HepG2 (cell line): ENCODE measurements at regions not wholly inside any gene's neighbourhood (a gene's known extent, or its start where the extent isn't known, plus 50 kb on each side); places are given as distances from the start of the nearest gene placed in this dataset.

Source experiments
- ATAC-seq: fragments of 200-7000 bp; cut with Tn5 transposase; 3 replicates; pipeline ENCODE4 v1.9.1; 2020; ENCODE audit warnings: mild to moderate bottlenecking, moderate library complexity
- BruUV-seq: library from RNA; stranded (reverse); fragments of 400-500 nt; replicated peaks from 2 replicates; lab custom pipeline; 2021; lab: Mats Ljungman, UMichigan
- CTCF ChIA-PET: fragments of 300-600 bp; formaldehyde crosslinking; extraction: SDS; loops from one replicate; lab custom pipeline; 2021; ENCODE audit warnings: low total read pairs, inconsistent platforms, low intra/inter-chr PET ratio; lab: Yijun Ruan, JAX
- POLR2A ChIA-PET: fragments of 350-600 bp; sonication (Branson Sonifier 250); formaldehyde crosslinking; loops from one replicate; lab custom pipeline; 2020; ENCODE audit warnings: antibody characterized with exemption, inconsistent platforms; lab: Yijun Ruan, JAX
- DNase-seq: peaks from one replicate; pipeline ENCODE4 v3.0.0-alpha.2; 2015; ENCODE audit warnings: low spot score
- FAIRE-seq: peaks from 3 replicates; lab custom pipeline; 2011; peaks lifted over from hg19 to GRCh38; lab: Jason Lieb, UNC
- H2AFZ ChIP-seq: one replicate; pipeline ENCODE4 v1.6.1; 2011; ENCODE audit warnings: low read length, inconsistent platforms
- H3K27ac ChIP-seq: fragments of 300-600 bp; 3 replicates; pipeline ENCODE4 v1.8.0; 2011; ENCODE audit warnings: mixed run types, mild to moderate bottlenecking, mixed read lengths, low read length, inconsistent platforms; ENCODE audit not compliant: insufficient read depth; ENCODE audit errors: extremely low read length
- H3K27me3 ChIP-seq, 2 experiments: fragments of 200-600 bp in 1 of 2; 2 replicates in 1 of 2; 3 replicates in 1 of 2; pipeline versions ENCODE4 v1.6.0 to v1.8.0; 2011; ENCODE audit warnings: low read length in 2 of 2, mild to moderate bottlenecking in 2 of 2, moderate library complexity in 2 of 2, inconsistent platforms in 1 of 2; ENCODE audit not compliant: insufficient read depth in 2 of 2, control insufficient read depth in 1 of 2
- H3K36me3 ChIP-seq, 2 experiments: fragments of 200-600 bp in 1 of 2; replicated peaks in 1 of 2; 2 replicates in 1 of 2; 3 replicates in 1 of 2; pipeline versions ENCODE4 v1.5.1 to v1.8.0; 2011; ENCODE audit warnings: low read length in 2 of 2, inconsistent platforms in 1 of 2; ENCODE audit not compliant: insufficient read depth in 2 of 2, control insufficient read depth in 1 of 2
- H3K4me1 ChIP-seq: 2 replicates; pipeline ENCODE4 v1.5.1; 2012; ENCODE audit warnings: low read length, inconsistent platforms; ENCODE audit not compliant: insufficient read depth
- H3K4me2 ChIP-seq: 2 replicates; pipeline ENCODE4 v1.6.0; 2011; ENCODE audit warnings: low read depth, low read length, inconsistent platforms
- H3K4me3 ChIP-seq, 3 experiments: fragments of 200-600 bp in 1 of 3; sonication (generic), shearing (Covaris generic) in 1 of 3; replicated peaks in 1 of 3; 2 replicates each; pipeline ENCODE4 v1.5.1; 2011 to 2016; ENCODE audit warnings: low read length in 3 of 3, inconsistent platforms in 2 of 3, low read depth in 2 of 3, mild to moderate bottlenecking in 2 of 3, control low read depth in 1 of 3, mixed read lengths in 1 of 3; ENCODE audit not compliant: insufficient read depth in 1 of 3
- H3K79me2 ChIP-seq: one replicate; pipeline ENCODE4 v1.6.1; 2011; ENCODE audit warnings: low read length, inconsistent platforms; ENCODE audit not compliant: insufficient read depth
- H3K9ac ChIP-seq: 2 replicates; pipeline ENCODE4 v1.6.0; 2011; ENCODE audit warnings: mild to moderate bottlenecking, low read depth, low read length, inconsistent platforms; ENCODE audit not compliant: insufficient read depth
- H3K9me3 ChIP-seq: 2 replicates; pipeline ENCODE4 v1.5.1; 2012; ENCODE audit warnings: mild to moderate bottlenecking, low read length
- H4K20me1 ChIP-seq: 2 replicates; pipeline ENCODE4 v1.6.0; 2011; ENCODE audit warnings: inconsistent platforms, mild to moderate bottlenecking, low read length, moderate library complexity; ENCODE audit not compliant: insufficient read depth
- HMG20B ChIP-seq: conservative IDR thresholded peaks from 2 replicates; pipeline ENCODE4 v1.6.1; 2016; ENCODE audit warnings: missing genetic modification reagents, missing compliant biosample characterization
- IKZF4 ChIP-seq: sonication (generic); formaldehyde crosslinking; IDR thresholded peaks from 2 replicates; pipeline ENCODE4 v1.5.1; 2020; ENCODE audit warnings: borderline replicate concordance, mild to moderate bottlenecking, low read depth, missing genetic modification reagents; ENCODE audit errors: not compliant biosample characterization
- JDP2 ChIP-seq: sonication (generic); formaldehyde crosslinking; IDR thresholded peaks from 2 replicates; pipeline ENCODE4 v1.8.1; 2022; ENCODE audit warnings: missing genetic modification reagents, borderline replicate concordance
- MTA3 ChIP-seq: sonication (generic); formaldehyde crosslinking; IDR thresholded peaks from 2 replicates; pipeline ENCODE4 v1.4.0; 2020; ENCODE audit warnings: missing genetic modification reagents
- NCOR1 ChIP-seq: fragments of 200-600 bp; sonication (generic); IDR thresholded peaks from 2 replicates; pipeline ENCODE4 v1.7.0; 2017; ENCODE audit warnings: antibody characterized with exemption, low read length, borderline replicate concordance
- SOX6 ChIP-seq, 2 experiments: fragments of 450-650 bp in 1 of 2; sonication (generic) in 1 of 2; formaldehyde crosslinking in 1 of 2; IDR thresholded peaks; 2 replicates each; pipeline versions ENCODE4 v1.4.0 to v1.6.1; 2017 to 2020; ENCODE audit warnings: antibody characterized with exemption in 1 of 2, mild to moderate bottlenecking in 1 of 2, missing genetic modification reagents in 1 of 2
- XRCC5 ChIP-seq: fragments of 200-400 bp; formaldehyde crosslinking; optimal IDR thresholded peaks from 2 replicates; pipeline ENCODE3; 2017; ENCODE audit warnings: mild to moderate bottlenecking, low read length
- ZNF20 ChIP-seq: sonication (generic); formaldehyde crosslinking; IDR thresholded peaks from 2 replicates; pipeline ENCODE4 v1.4.0; 2020; ENCODE audit warnings: mild to moderate bottlenecking, moderate library complexity, missing genetic modification reagents
- ZNF260 ChIP-seq: sonication (generic); formaldehyde crosslinking; IDR thresholded peaks from 2 replicates; pipeline ENCODE4 v1.4.0; 2020; ENCODE audit warnings: missing genetic modification reagents, low read depth, mild to moderate bottlenecking, borderline replicate concordance
- ZNF530 ChIP-seq: sonication (generic); formaldehyde crosslinking; IDR thresholded peaks from 2 replicates; pipeline ENCODE4 v1.5.0; 2020; ENCODE audit warnings: low read depth, mild to moderate bottlenecking, missing genetic modification reagents
- ZNF713 ChIP-seq: sonication (generic); formaldehyde crosslinking; IDR thresholded peaks from 2 replicates; pipeline ENCODE4 v1.4.0; 2020; ENCODE audit warnings: mild to moderate bottlenecking, missing genetic modification reagents
- ZNF878 ChIP-seq: sonication (generic); formaldehyde crosslinking; IDR thresholded peaks from 2 replicates; pipeline ENCODE4 v1.8.1; 2023; ENCODE audit warnings: mild to moderate bottlenecking, missing genetic modification reagents, moderate library complexity
- ZNF883 ChIP-seq: sonication (generic); formaldehyde crosslinking; IDR thresholded peaks from 2 replicates; pipeline ENCODE4 v1.5.1; 2020; ENCODE audit warnings: mild to moderate bottlenecking, missing genetic modification reagents; ENCODE audit errors: not compliant biosample characterization
- WGBS: methylation state at CpG from one replicate; pipeline ENCODE4 v1.1.6; 2017; ENCODE audit warnings: low lambda C conversion rate; 5-methylcytosine and 5-hydroxymethylcytosine counted together
- in situ Hi-C: cut with HindIII; loops from 2 replicates; pipeline ENCODE4 v1.10.0; 2017; ENCODE audit warnings: low pct_unique_long_range_greater_than_20kb; ENCODE audit not compliant: extremely low pct_ligation_motif_present
- intact Hi-C: fragments of 100-400 bp; cut with micrococcal nuclease; formaldehyde crosslinking; loops from one replicate; pipeline ENCODE4 v1.10.0; 2022; ENCODE audit not compliant: unreplicated experiment
- TF ChIP-seq, protein P1 (sequence below): sonication (generic); formaldehyde crosslinking; IDR thresholded peaks from 2 replicates; pipeline ENCODE4 v1.9.0; 2021; ENCODE audit warnings: missing genetic modification reagents, borderline replicate concordance
- TF ChIP-seq, protein P2 (sequence below): sonication (generic); IDR thresholded peaks from 2 replicates; pipeline ENCODE4 v1.6.1; 2016; ENCODE audit warnings: low read depth, borderline replicate concordance

DNA sequence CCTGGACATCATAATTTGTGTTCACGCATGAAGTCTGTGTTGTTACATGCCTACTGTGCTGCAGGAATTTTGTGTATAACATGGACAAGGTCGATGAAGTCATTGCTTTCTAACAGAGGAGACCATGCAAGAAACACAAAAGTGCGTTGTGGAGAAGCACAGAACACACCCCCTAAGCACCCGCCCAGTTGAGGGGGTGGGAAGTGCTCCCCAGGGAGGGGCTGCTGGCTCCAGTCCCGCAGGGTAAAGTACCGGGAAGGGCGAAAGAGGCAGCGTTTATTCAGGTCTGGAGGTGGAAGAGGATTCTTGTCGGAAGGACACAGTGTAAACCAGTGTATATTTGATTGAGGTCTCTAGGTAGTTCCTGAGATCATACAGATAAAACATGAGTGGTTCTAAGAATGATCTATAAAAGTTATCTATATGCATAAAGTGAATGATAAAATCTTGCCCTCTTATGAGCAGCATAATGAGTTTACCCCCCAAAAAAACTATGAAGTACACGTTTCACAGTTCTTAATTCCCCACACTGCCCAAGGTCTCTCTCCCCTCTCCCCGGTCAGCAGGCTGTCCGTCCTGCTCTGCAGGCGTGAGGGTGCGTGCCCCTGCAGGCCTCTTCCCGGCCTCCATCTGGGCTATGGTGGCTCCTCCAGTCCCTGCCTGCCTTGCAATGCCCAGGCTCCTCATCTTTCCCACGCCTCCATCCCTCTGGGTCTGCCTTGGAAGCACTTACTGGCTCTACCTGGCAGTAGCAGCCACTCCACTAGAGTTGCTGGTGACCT is 159.7 kb downstream of the THBS2 start:
- DNase-seq = no peak
- H3K27me3 ChIP-seq = peaks cover 0 to 13% of the 10 kb centered on the region in 2 experiments
- H4K20me1 ChIP-seq = no peaks in the 10 kb centered on the region
- no peak overlapping the region for H3K4me3 ChIP-seq
- no peak overlapping the region for H3K9ac ChIP-seq
- ChIA-PET POLR2A (no interaction called here), CTCF (no interaction called here)
- no peaks in the 10 kb centered on the region for H3K36me3 ChIP-seq
- in situ Hi-C loops = no loop called here
- no peaks in the 10 kb centered on the region for H3K4me1 ChIP-seq
- no peak overlapping the region for H3K4me2 ChIP-seq
- BruUV-seq = no TSS peak
- ATAC-seq = no peak
- intact Hi-C loops = no loop called here
- no peak overlapping the region for H2AFZ ChIP-seq
- no peak overlapping the region for H3K27ac ChIP-seq
- H3K79me2 ChIP-seq = no peaks in the 10 kb centered on the region
- 14% methylated on average over 16 of the region's 16 CpGs for WGBS
- no peak for TF ChIP-seq ZNF530 (CRISPR knock-in tag)
- TF ChIP-seq MTA3 = no peak
- TF ChIP-seq ZNF20 = no peak
- no peak for TF ChIP-seq ZNF713 (CRISPR knock-in tag)
- TF ChIP-seq SOX6 (IDR thresholded peaks at IDR 0.05) = no peak
- no peak for TF ChIP-seq SOX6 (CRISPR knock-in tag; IDR thresholded peaks at IDR 0.05)
- no peak for TF ChIP-seq ZNF260 (CRISPR knock-in tag)
- no peak for TF ChIP-seq HMG20B (CRISPR knock-in tag)
- TF ChIP-seq, protein P1, sequence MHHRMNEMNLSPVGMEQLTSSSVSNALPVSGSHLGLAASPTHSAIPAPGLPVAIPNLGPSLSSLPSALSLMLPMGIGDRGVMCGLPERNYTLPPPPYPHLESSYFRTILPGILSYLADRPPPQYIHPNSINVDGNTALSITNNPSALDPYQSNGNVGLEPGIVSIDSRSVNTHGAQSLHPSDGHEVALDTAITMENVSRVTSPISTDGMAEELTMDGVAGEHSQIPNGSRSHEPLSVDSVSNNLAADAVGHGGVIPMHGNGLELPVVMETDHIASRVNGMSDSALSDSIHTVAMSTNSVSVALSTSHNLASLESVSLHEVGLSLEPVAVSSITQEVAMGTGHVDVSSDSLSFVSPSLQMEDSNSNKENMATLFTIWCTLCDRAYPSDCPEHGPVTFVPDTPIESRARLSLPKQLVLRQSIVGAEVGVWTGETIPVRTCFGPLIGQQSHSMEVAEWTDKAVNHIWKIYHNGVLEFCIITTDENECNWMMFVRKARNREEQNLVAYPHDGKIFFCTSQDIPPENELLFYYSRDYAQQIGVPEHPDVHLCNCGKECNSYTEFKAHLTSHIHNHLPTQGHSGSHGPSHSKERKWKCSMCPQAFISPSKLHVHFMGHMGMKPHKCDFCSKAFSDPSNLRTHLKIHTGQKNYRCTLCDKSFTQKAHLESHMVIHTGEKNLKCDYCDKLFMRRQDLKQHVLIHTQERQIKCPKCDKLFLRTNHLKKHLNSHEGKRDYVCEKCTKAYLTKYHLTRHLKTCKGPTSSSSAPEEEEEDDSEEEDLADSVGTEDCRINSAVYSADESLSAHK = no peak
- TF ChIP-seq ZNF878 (CRISPR knock-in tag) = no peak
- TF ChIP-seq JDP2 (CRISPR knock-in tag) = no peak
- TF ChIP-seq ZNF883 = no peak
- TF ChIP-seq IKZF4 = no peak
- TF ChIP-seq NCOR1 = no peak
- no peak for TF ChIP-seq XRCC5
- TF ChIP-seq, protein P2, sequence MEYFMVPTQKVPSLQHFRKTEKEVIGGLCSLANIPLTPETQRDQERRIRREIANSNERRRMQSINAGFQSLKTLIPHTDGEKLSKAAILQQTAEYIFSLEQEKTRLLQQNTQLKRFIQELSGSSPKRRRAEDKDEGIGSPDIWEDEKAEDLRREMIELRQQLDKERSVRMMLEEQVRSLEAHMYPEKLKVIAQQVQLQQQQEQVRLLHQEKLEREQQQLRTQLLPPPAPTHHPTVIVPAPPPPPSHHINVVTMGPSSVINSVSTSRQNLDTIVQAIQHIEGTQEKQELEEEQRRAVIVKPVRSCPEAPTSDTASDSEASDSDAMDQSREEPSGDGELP = no peak
- peaks cover 33% of the 10 kb centered on the region for H3K9me3 ChIP-seq
- no peak for FAIRE-seq
